ENCODE measurements at regions not wholly inside any gene's neighbourhood (a gene's known extent, or its start where the extent isn't known, plus 50 kb on each side); places are given as distances from the start of the nearest gene placed in this dataset.

DNA sequence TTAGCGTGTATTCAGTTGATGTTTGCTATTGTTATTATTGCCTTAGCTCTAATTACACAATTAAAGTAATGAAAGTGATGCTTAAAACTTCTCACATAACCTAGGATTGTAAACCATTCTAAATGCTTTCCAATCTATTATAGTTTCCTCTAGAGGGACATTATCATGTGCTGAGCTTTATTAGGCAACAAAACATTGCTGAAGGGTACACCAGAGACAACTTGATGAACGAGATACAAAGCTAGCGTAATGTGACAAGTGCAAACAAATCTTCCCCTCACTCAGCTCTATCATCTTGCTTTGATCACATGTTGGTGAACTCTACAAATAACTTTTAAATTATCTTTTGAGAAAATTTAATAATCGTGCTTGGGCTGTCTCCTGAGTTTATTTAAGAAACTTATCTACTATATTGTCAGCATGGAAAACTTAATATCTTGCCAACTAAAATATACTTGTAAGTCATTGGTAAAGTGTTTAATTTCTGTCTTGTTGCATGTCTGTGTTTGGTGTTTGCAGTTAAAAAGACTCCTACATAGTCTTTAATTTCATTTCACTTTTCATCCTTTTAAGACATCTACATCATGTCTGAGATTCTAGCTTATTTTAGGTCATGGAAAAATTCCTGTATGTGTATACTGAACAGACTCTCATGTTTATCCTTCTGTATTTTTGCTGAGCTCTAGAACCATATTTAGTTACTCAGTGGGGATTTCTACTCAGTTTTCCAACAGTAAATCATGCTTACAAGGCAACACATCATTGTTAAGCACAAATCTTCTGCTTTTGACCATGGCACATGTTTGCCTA lies 104.2 kb upstream of the ADAMTS5 start:
- H3K27me3 ChIP-seq (ENCODE audit: control insufficient read depth, insufficient read depth, low read length) = no peaks in the 10 kb centered on the region
- FAIRE-seq (no peak), DNase-seq (ENCODE audit: low read depth) (no peak)
- H3K36me3 ChIP-seq (ENCODE audit: control insufficient read depth, insufficient read depth, low read length) = no peaks in the 10 kb centered on the region
- no peak overlapping the region for H3K4me3 ChIP-seq (ENCODE audit: low read depth, low read length)
- TF ChIP-seq, protein P1, sequence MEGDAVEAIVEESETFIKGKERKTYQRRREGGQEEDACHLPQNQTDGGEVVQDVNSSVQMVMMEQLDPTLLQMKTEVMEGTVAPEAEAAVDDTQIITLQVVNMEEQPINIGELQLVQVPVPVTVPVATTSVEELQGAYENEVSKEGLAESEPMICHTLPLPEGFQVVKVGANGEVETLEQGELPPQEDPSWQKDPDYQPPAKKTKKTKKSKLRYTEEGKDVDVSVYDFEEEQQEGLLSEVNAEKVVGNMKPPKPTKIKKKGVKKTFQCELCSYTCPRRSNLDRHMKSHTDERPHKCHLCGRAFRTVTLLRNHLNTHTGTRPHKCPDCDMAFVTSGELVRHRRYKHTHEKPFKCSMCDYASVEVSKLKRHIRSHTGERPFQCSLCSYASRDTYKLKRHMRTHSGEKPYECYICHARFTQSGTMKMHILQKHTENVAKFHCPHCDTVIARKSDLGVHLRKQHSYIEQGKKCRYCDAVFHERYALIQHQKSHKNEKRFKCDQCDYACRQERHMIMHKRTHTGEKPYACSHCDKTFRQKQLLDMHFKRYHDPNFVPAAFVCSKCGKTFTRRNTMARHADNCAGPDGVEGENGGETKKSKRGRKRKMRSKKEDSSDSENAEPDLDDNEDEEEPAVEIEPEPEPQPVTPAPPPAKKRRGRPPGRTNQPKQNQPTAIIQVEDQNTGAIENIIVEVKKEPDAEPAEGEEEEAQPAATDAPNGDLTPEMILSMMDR (IDR thresholded peaks at IDR 0.05; ENCODE audit: insufficient read depth, low read length, severe bottlenecking) = no peak

DNA sequence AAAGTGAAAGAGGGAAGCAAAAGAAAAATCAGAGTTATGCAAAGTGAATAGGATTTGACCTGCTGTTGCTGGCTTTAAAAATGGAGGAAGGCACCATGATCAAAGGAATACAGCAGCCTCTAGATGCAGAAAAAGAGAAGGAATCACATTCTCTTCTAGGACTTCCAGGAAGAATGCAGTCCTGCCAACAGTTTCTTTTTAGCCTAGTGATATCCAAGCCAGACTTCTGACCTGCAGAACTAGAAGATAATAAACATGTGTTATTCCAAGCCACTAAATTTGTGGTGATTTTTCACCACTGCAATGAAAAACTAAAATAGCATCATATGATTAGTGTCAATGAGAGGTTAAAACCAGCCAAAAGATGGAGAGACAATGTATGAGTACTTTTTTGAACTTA lies 101.9 kb upstream of the ADAMTS5 start:
- no peak for FAIRE-seq
- no peaks in the 10 kb centered on the region for H3K36me3 ChIP-seq (ENCODE audit: control insufficient read depth, insufficient read depth, low read length)
- DNase-seq (ENCODE audit: low read depth) = no peak
- no peak overlapping the region for H3K4me3 ChIP-seq (ENCODE audit: low read depth, low read length)
- TF ChIP-seq, protein P1 (IDR thresholded peaks at IDR 0.05; ENCODE audit: insufficient read depth, low read length, severe bottlenecking) = no peak
- no peaks in the 10 kb centered on the region for H3K27me3 ChIP-seq (ENCODE audit: control insufficient read depth, insufficient read depth, low read length)

DNA sequence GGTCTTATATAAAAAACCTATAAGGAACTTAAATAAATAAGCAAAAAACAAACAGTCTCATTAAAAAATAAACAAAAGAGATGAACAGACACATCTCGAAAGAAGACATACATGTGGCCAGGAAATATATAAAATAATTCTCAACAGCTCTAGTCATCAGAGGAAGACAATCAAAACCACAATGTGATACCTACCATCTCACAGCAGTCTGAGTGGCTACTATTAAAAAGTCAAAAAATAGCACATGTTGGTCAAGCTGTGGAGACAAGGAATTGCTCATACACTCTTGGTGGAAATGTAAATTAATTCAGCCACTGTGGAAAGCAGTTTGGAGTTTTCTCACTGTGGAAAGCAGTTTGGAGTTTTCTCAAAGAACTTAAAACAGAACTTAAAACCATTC lies 100.3 kb upstream of the ADAMTS5 start:
- TF ChIP-seq, protein P1 (IDR thresholded peaks at IDR 0.05; ENCODE audit: insufficient read depth, low read length, severe bottlenecking) = no peak

DNA sequence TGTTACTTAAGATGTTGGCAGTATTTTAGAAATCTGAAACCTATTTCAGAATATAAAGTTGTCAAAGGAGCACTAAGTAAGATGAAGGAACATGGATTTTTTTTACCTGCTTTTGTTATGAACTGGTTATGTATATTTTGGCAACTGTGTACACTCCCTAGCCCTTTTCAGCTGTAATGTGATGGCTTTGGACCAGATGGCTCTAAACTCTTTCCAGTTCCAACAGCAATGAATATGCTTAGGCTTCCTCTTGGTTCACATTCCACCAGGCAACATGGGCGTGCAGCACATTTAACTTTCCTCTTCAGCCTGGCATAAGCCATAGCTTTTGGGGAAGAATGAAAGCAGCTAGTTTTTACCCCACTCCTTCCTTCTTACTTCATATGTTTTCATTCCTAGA lies 95.6 kb upstream of the ADAMTS5 start:
- H3K36me3 ChIP-seq (ENCODE audit: control insufficient read depth, insufficient read depth, low read length) = no peaks in the 10 kb centered on the region
- TF ChIP-seq, protein P1 (IDR thresholded peaks at IDR 0.05; ENCODE audit: insufficient read depth, low read length, severe bottlenecking) = no peak
- no peak for FAIRE-seq
- no peaks in the 10 kb centered on the region for H3K27me3 ChIP-seq (ENCODE audit: control insufficient read depth, insufficient read depth, low read length)
- DNase-seq (ENCODE audit: low read depth) = no peak
- no peak overlapping the region for H3K4me3 ChIP-seq (ENCODE audit: low read depth, low read length)

More for the DNA sequence above, 100.3 kb upstream of the ADAMTS5 start:
- Histone ChIP-seq H3K27me3 (ENCODE audit: control insufficient read depth, insufficient read depth, low read length) (no peaks in the 10 kb centered on the region), H3K36me3 (ENCODE audit: control insufficient read depth, insufficient read depth, low read length) (no peaks in the 10 kb centered on the region), H3K4me3 (ENCODE audit: low read depth, low read length) (no peak overlapping the region)
- FAIRE-seq (no peak), DNase-seq (ENCODE audit: low read depth) (no peak)

DNA sequence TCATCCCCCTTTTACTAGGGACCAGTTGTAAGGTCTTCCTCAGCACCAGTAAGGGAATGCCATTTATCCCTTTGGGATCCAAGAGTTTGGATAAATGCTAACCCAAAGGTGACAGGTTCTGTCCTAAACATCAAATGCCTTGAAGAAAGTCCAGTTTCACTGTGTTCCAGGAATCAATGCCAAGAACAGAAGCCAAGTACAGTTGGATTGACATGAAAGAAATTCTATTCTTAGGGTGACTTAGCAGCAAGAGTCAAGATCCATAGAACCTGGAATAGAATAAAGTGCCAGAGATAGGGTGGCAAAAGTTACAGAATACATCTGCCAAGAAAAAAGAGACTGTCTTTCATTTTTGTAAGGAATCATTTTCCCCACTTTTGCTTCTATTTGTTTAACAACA lies 94.9 kb upstream of the ADAMTS5 start:
- FAIRE-seq = no peak
- Histone ChIP-seq H3K27me3 (ENCODE audit: control insufficient read depth, insufficient read depth, low read length) (no peaks in the 10 kb centered on the region), H3K36me3 (ENCODE audit: control insufficient read depth, insufficient read depth, low read length) (no peaks in the 10 kb centered on the region), H3K4me3 (ENCODE audit: low read depth, low read length) (no peak overlapping the region)
- no peak for DNase-seq (ENCODE audit: low read depth)
- TF ChIP-seq, protein P1 (IDR thresholded peaks at IDR 0.05; ENCODE audit: insufficient read depth, low read length, severe bottlenecking) = no peak

DNA sequence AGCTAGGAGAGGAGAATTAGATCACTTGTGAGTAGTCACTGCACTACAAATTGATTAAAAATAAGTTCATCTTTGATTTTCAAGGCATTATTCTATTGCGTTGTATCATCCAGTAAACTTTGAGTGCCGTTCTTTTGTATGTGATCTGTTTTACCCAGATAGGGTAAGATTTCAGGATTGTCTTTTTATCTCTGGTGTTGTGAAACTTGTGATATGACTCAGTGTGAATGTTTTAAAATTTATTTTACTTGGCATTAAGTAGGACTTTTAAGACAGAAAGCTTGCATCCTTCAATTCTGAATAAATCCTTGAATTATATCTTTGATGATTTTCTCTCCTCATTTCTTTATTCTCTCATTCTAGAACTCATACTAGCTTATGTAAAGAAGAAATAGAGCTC lies 93.3 kb upstream of the ADAMTS5 start:
- H3K4me3 ChIP-seq (ENCODE audit: low read depth, low read length) = no peak overlapping the region
- H3K36me3 ChIP-seq (ENCODE audit: control insufficient read depth, insufficient read depth, low read length) = no peaks in the 10 kb centered on the region
- TF ChIP-seq, protein P1 (IDR thresholded peaks at IDR 0.05; ENCODE audit: insufficient read depth, low read length, severe bottlenecking) = no peak
- DNase-seq (ENCODE audit: low read depth) (peak; percentile 56), FAIRE-seq (no peak)
- no peaks in the 10 kb centered on the region for H3K27me3 ChIP-seq (ENCODE audit: control insufficient read depth, insufficient read depth, low read length)
